GM12872 (cell line): ENCODE measurements at regions not wholly inside any gene's neighbourhood (a gene's known extent, or its start where the extent isn't known, plus 50 kb on each side); places are given as distances from the start of the nearest gene placed in this dataset.

Experiments
- TF ChIP-seq, protein P1 (sequence below): IDR thresholded peaks from 3 replicates; pipeline ENCODE4 v1.5.1; 2011; ENCODE audit warnings: low read depth, mild to moderate bottlenecking, low read length, moderate library complexity; ENCODE audit not compliant: insufficient read depth

DNA sequence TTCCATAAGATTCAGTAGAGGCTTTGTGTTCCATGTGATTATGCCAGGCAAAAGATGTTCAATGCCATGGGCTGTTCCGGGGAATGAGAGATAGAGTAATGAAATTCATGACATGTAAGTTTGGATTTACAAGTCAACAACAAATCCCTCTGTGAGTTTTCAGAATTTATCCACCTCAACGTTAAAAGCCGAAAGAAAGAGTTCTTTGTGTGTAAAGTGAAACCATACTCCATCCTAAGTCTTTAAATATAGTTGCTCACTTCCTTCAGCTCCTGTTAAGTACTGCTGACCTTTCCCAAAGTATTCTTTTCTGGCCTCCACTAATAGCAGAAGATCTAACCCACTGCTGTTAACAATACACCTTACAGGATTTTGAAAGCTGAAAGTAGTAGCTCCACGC is 190.0 kb downstream of the TMX1 start:
- TF ChIP-seq, protein P1, sequence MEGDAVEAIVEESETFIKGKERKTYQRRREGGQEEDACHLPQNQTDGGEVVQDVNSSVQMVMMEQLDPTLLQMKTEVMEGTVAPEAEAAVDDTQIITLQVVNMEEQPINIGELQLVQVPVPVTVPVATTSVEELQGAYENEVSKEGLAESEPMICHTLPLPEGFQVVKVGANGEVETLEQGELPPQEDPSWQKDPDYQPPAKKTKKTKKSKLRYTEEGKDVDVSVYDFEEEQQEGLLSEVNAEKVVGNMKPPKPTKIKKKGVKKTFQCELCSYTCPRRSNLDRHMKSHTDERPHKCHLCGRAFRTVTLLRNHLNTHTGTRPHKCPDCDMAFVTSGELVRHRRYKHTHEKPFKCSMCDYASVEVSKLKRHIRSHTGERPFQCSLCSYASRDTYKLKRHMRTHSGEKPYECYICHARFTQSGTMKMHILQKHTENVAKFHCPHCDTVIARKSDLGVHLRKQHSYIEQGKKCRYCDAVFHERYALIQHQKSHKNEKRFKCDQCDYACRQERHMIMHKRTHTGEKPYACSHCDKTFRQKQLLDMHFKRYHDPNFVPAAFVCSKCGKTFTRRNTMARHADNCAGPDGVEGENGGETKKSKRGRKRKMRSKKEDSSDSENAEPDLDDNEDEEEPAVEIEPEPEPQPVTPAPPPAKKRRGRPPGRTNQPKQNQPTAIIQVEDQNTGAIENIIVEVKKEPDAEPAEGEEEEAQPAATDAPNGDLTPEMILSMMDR: no peak

DNA sequence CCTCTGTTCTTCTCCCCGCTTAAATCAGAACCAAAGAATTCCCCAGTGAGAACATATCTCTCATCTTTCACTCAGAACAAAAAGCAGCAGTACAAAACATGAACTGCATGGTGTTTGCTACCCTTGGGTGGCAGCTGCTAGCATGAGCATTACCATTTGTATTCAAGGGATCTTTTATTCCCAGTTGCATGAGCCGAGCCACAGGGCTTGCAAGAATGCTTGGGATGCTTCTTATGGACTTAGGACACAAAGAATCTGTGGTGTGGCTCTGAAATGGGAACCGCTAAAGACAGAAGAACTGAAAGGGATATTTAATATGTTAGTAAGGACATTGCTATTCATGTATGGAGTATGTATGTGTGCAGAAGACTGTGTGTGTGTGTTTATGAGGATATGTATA is 190.6 kb downstream of the TMX1 start:
- TF ChIP-seq, protein P1: no peak

DNA sequence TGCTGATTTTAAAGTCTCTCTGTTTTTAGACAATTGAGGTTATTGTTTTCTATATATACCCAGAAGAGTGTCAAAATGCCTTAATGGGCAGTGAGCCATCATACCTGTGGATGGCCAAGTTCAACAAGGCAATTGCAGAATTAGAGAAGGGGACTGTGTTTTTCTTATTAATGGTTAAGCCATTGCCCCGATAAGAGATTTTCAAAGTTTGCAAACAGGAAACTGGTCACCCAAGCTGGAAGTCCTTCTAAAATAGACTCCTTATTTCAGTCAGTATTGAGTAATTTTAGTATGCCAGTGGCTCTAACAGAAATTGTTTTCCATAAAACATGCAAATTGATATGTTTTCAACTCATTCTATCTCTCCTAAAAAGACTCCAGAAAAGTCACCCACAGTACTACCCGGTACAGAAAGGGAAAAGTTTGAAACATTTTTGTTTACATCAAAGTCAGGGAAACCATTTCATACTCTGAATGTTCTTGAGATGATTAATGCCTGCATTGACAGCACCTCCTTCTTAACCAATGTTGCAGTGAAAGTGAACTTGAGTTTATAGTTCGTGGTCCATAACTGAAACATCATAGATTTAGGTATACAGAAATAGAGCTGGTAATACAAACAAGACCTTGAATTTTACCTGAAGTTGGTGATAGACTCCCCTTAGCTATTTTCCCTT is 191.1 kb downstream of the TMX1 start:
- TF ChIP-seq, protein P1: no peak

DNA sequence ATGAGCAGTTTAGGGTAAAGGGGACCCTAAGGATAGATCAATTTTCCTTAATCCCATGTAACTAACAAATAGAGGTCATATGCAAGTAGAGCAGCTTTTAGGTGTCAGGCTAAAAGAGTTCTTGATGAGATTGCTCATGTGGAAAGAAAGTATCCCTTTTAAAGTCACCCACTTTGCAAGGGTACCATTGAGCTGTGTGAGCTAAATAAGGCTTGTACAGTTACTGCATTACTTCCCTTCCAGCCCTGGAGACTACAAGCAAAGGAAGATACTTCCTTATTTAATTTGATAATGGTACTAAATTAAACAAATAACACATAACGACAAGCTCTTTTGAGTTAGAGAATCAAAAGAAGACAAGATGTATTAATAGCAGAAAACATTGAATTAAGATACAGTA is 191.7 kb downstream of the TMX1 start:
- TF ChIP-seq, protein P1: no peak

GRCh38 chr14:51432302-51432948 is 192.4 kb downstream of the TMX1 start:
- TF ChIP-seq, protein P1: no peak

- TF ChIP-seq, protein P1: no peak
Measured at GRCh38 chr14:51436630-51437029, 196.6 kb downstream of the TMX1 start.

- TF ChIP-seq, protein P1: no peak
Measured at GRCh38 chr14:51439896-51440295, 199.8 kb downstream of the TMX1 start.
